Endothelial cell of umbilical vein (primary cell): ENCODE measurements at regions not wholly inside any gene's neighbourhood (a gene's known extent, or its start where the extent isn't known, plus 50 kb on each side); places are given as distances from the start of the nearest gene placed in this dataset.

ENCODE experiments used
- BruUV-seq: library from RNA; stranded (reverse); fragments of 400-500 nt; replicated peaks from 2 replicates; lab custom pipeline; 2021; lab: Mats Ljungman, UMichigan
- CTCF ChIA-PET: fragments of 300-600, 350-600 bp; sonication (Branson Sonifier 250); formaldehyde crosslinking; loops from one replicate; lab custom pipeline; 2021; ENCODE audit warnings: antibody characterized with exemption, inconsistent platforms; lab: Charles Lee
- POLR2A ChIA-PET: fragments of 300-600, 350-600 bp; sonication (Branson Sonifier 250); formaldehyde crosslinking; loops from one replicate; lab custom pipeline; 2021; ENCODE audit warnings: antibody characterized with exemption, inconsistent platforms; lab: Charles Lee
- DNase-seq: peaks from one replicate; pipeline ENCODE4 v3.0.0-alpha.2; 2011; ENCODE audit warnings: low read depth, low spot score
- FAIRE-seq: peaks from 2 replicates; lab custom pipeline; 2011; peaks lifted over from hg19 to GRCh38; lab: Jason Lieb, UNC
- H2AFZ ChIP-seq: 2 replicates; pipeline ENCODE4 v1.6.0; 2012; ENCODE audit warnings: low read depth, low read length, control low read depth, inconsistent platforms
- H3K27ac ChIP-seq: 2 replicates; pipeline ENCODE4 v1.5.1; 2011; ENCODE audit warnings: low read depth, mild to moderate bottlenecking, control low read depth, low read length, moderate library complexity; ENCODE audit not compliant: insufficient read depth
- H3K27me3 ChIP-seq, 2 experiments: 2 replicates each; pipeline versions ENCODE4 v1.6.0 to v1.6.1; 2011; ENCODE audit warnings: low read length in 2 of 2, mixed read lengths in 1 of 2; ENCODE audit not compliant: control insufficient read depth in 2 of 2, insufficient read depth in 2 of 2
- H3K36me3 ChIP-seq, 2 experiments: 2 replicates in 1 of 2; 3 replicates in 1 of 2; pipeline ENCODE4 v1.5.1; 2011; ENCODE audit warnings: low read length in 2 of 2, mild to moderate bottlenecking in 1 of 2, moderate library complexity in 1 of 2; ENCODE audit not compliant: control insufficient read depth in 2 of 2, insufficient read depth in 2 of 2; ENCODE audit errors: extremely low read depth in 1 of 2
- H3K4me1 ChIP-seq: 3 replicates; pipeline ENCODE4 v1.5.1; 2011; ENCODE audit warnings: mild to moderate bottlenecking, low read length; ENCODE audit not compliant: control insufficient read depth, insufficient read depth; ENCODE audit errors: extremely low read depth
- H3K4me2 ChIP-seq: 2 replicates; pipeline ENCODE4 v1.6.1; 2011; ENCODE audit warnings: low read length, control low read depth, mixed read lengths; ENCODE audit not compliant: insufficient read depth
- H3K4me3 ChIP-seq, 3 experiments: fragments of 200-600 bp in 1 of 3; sonication (generic), shearing (Covaris generic) in 1 of 3; replicated peaks in 1 of 3; 2 replicates each; pipeline ENCODE4 v1.5.1; 2011 to 2016; ENCODE audit warnings: control low read depth in 3 of 3, low read length in 3 of 3, mild to moderate bottlenecking in 2 of 3, inconsistent platforms in 1 of 3, low read depth in 1 of 3, moderate library complexity in 1 of 3; ENCODE audit not compliant: insufficient read depth in 1 of 3
- H3K79me2 ChIP-seq: 2 replicates; pipeline ENCODE4 v1.6.0; 2012; ENCODE audit warnings: low read length, inconsistent platforms; ENCODE audit not compliant: control insufficient read depth, insufficient read depth
- H3K9ac ChIP-seq: replicated peaks from 2 replicates; pipeline ENCODE3; 2011; ENCODE audit warnings: low read length, control low read depth; ENCODE audit not compliant: insufficient read depth; ENCODE audit errors: extremely low read depth
- H3K9me1 ChIP-seq: replicated peaks from 3 replicates; pipeline ENCODE4 v1.6.0; 2011; ENCODE audit warnings: mild to moderate bottlenecking, low read length; ENCODE audit not compliant: control insufficient read depth, insufficient read depth; ENCODE audit errors: extremely low read depth
- H3K9me3 ChIP-seq: replicated peaks from 2 replicates; pipeline ENCODE4 v1.5.1; 2012; ENCODE audit warnings: low read length, inconsistent platforms; ENCODE audit not compliant: control insufficient read depth, insufficient read depth
- H4K20me1 ChIP-seq: replicated peaks from 2 replicates; pipeline ENCODE3; 2011; ENCODE audit warnings: mild to moderate bottlenecking, low read length; ENCODE audit not compliant: control insufficient read depth, insufficient read depth; ENCODE audit errors: extremely low read depth
- EZH2 ChIP-seq: IDR thresholded peaks from 2 replicates; pipeline ENCODE4 v1.6.1; 2012; ENCODE audit warnings: borderline replicate concordance, low read depth, mild to moderate bottlenecking, moderate library complexity, low read length, inconsistent platforms; ENCODE audit not compliant: severe bottlenecking
- FOS ChIP-seq: IDR thresholded peaks from 2 replicates; pipeline ENCODE4 v1.6.1; 2011; ENCODE audit warnings: mild to moderate bottlenecking, low read length, moderate library complexity, borderline replicate concordance; ENCODE audit not compliant: insufficient read depth
- GATA2 ChIP-seq: IDR thresholded peaks from 2 replicates; pipeline ENCODE4 v1.7.0; 2011; ENCODE audit warnings: low read depth, mild to moderate bottlenecking, moderate library complexity, mixed read lengths, low read length; ENCODE audit not compliant: insufficient read length, insufficient read depth
- JUN ChIP-seq: IDR thresholded peaks from 2 replicates; pipeline ENCODE4 v1.6.1; 2011; ENCODE audit warnings: borderline replicate concordance, low read depth; ENCODE audit not compliant: insufficient read length, insufficient read depth
- MYC ChIP-seq: IDR thresholded peaks from one replicate; pipeline ENCODE4 v1.6.1; 2011; ENCODE audit warnings: mild to moderate bottlenecking, low read depth, low read length
- POLR2A ChIP-seq: IDR thresholded peaks from 2 replicates; pipeline ENCODE4 v1.6.1; 2012; ENCODE audit warnings: low read depth, mild to moderate bottlenecking, control low read depth, low read length
- POLR2AphosphoS5 ChIP-seq: IDR thresholded peaks from 2 replicates; pipeline ENCODE4 v1.6.1; 2012; ENCODE audit warnings: low read depth, mild to moderate bottlenecking, control low read depth, low read length, moderate library complexity; ENCODE audit not compliant: insufficient read depth
- dilution Hi-C: fragments of 300-500 bp; cut with MboI; formaldehyde crosslinking; loops from one replicate; pipeline ENCODE4 v1.15.0; 2019; ENCODE audit warnings: low sequenced_read_pairs; ENCODE audit not compliant: extremely low pct_ligation_motif_present
- intact Hi-C: fragments of 100-400 bp; cut with micrococcal nuclease; formaldehyde crosslinking; loops from one replicate; pipeline ENCODE4 v1.10.0; 2022
- TF ChIP-seq, protein P1 (sequence below), 2 donors: IDR thresholded peaks; 1 replicate in 1 of 2; 2 replicates in 1 of 2; pipeline ENCODE4 v1.5.1; 2011; ENCODE audit warnings: low read length in 2 of 2, mild to moderate bottlenecking in 2 of 2, moderate library complexity in 2 of 2, control low read depth in 1 of 2, inconsistent platforms in 1 of 2, low read depth in 1 of 2; ENCODE audit not compliant: insufficient read depth in 1 of 2; ENCODE audit errors: extremely low read depth in 1 of 2

DNA sequence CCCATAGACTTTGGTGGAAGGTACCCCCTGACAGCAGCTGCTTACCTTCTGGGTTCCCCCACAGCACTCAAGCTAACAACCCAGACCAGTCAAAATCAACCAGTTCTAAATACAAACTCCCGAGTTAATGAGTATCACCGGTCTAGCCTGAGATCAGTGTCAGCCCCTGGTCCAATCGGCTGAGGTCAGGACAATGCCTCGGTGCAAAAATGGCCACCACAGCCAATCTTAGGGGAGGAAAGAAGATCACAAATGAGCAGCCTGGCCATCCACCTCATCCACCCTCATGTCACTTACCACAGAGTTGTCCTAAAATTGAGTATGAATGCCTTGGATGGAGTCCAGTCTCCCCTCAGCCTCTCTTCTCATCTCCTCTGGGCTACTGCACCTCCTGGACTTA lies 128.5 kb downstream of the PHETA1 start:
- Histone ChIP-seq H3K27me3 (no peaks in the 10 kb centered on the region), H3K9ac (no peak overlapping the region), H3K9me1 (no peaks in the 10 kb centered on the region), H2AFZ (no peak overlapping the region), H3K9me3 (no peaks in the 10 kb centered on the region), H3K4me3 (no peak overlapping the region), H3K4me1 (no peaks in the 10 kb centered on the region), H4K20me1 (no peaks in the 10 kb centered on the region), H3K27ac (no peak overlapping the region), H3K4me2 (no peak overlapping the region), H3K79me2 (no peaks in the 10 kb centered on the region), H3K36me3 (no peaks in the 10 kb centered on the region)
- intact Hi-C loops (no loop called here), dilution Hi-C loops (no loop called here)
- no peak for FAIRE-seq
- TF ChIP-seq EZH2 (no peak), POLR2AphosphoS5 (no peak), MYC (no peak), GATA2 (no peak), FOS (no peak), JUN (no peak), POLR2A (no peak)
- TF ChIP-seq, protein P1, sequence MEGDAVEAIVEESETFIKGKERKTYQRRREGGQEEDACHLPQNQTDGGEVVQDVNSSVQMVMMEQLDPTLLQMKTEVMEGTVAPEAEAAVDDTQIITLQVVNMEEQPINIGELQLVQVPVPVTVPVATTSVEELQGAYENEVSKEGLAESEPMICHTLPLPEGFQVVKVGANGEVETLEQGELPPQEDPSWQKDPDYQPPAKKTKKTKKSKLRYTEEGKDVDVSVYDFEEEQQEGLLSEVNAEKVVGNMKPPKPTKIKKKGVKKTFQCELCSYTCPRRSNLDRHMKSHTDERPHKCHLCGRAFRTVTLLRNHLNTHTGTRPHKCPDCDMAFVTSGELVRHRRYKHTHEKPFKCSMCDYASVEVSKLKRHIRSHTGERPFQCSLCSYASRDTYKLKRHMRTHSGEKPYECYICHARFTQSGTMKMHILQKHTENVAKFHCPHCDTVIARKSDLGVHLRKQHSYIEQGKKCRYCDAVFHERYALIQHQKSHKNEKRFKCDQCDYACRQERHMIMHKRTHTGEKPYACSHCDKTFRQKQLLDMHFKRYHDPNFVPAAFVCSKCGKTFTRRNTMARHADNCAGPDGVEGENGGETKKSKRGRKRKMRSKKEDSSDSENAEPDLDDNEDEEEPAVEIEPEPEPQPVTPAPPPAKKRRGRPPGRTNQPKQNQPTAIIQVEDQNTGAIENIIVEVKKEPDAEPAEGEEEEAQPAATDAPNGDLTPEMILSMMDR (IDR thresholded peaks at IDR 0.05; ENCODE audit: extremely low read depth in 1 of 2, insufficient read depth in 1 of 2, low read depth in 1 of 2, low read length in 2 of 2): no peak
- DNase-seq: no peak
- ChIA-PET CTCF (no interaction called here), POLR2A (no interaction called here)
- no TSS peak for BruUV-seq
